ENCODE measurements at regions not wholly inside any gene's neighbourhood (a gene's known extent, or its start where the extent isn't known, plus 50 kb on each side); places are given as distances from the start of the nearest gene placed in this dataset.
"Not testable (repeated sequence)": the region's sequence is repeated elsewhere in the genome, so short reads cannot be mapped to it uniquely, and the experiment has no call there.

DNA sequence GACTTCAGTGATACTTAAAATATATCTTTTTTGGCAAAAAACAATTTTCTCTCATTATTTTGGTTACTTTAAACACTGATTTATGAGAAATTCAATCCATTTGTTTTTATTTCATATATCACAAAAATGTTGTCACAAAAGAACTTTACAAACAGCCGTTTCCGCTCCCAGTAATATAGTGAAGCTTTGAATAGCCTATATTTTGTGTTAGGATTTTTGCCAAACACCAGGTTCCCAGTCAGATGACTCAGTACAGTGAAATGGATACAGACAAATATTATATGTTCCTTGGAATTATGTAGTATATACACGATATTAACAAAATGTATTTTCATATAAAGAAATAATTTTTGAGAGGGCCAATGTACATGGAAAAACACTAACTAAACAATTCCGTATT, 411.1 kb downstream of the CCER1 start:
- H3K27ac ChIP-seq (ENCODE audit: low read length), result no peak overlapping the region
- H3K4me3 ChIP-seq (ENCODE audit: low read length), result no peak overlapping the region
- no peaks in the 10 kb centered on the region for H3K4me1 ChIP-seq (ENCODE audit: control insufficient read depth, insufficient read depth, low read length)
- ATAC-seq (no peak), DNase-seq (no peak)
- intact Hi-C loops (cut with DNase I), result no loop called here
- H3K9me3 ChIP-seq (ENCODE audit: control insufficient read depth, low read length), result no peaks in the 10 kb centered on the region
- H3K27me3 ChIP-seq (ENCODE audit: control insufficient read depth, insufficient read depth), result no peaks in the 10 kb centered on the region
- 75% methylated on average over 4 of the region's 4 CpGs for WGBS

DNA sequence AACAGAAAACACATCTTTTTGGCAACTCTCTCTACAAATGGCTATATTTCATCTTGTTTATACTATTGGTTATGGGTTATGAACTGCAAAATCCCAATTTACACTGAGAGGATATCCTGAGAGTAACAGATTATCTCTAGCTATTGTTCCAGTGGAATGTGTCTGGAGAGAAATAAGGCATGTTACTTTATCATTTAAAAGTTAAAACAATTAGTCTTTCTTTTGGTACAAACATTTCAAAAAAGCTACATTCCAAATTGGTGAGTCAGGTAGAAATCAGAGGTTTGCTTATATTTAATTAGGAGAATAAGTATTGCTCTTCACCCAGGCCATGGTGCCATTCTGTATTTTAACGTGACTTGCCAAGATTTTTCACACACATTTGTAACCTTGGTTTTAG, 411.6 kb downstream of the CCER1 start:
- no peaks in the 10 kb centered on the region for H3K4me1 ChIP-seq (ENCODE audit: control insufficient read depth, insufficient read depth, low read length)
- DNase-seq (no peak), ATAC-seq (no peak)
- H3K27ac ChIP-seq (ENCODE audit: low read length), result no peak overlapping the region
- H3K27me3 ChIP-seq (ENCODE audit: control insufficient read depth, insufficient read depth), result no peaks in the 10 kb centered on the region
- no peaks in the 10 kb centered on the region for H3K9me3 ChIP-seq (ENCODE audit: control insufficient read depth, low read length)
- H3K4me3 ChIP-seq (ENCODE audit: low read length), result no peak overlapping the region
- 46% methylated on average over 1 of the region's 1 CpG for WGBS
- intact Hi-C loops (cut with DNase I), result no loop called here

DNA sequence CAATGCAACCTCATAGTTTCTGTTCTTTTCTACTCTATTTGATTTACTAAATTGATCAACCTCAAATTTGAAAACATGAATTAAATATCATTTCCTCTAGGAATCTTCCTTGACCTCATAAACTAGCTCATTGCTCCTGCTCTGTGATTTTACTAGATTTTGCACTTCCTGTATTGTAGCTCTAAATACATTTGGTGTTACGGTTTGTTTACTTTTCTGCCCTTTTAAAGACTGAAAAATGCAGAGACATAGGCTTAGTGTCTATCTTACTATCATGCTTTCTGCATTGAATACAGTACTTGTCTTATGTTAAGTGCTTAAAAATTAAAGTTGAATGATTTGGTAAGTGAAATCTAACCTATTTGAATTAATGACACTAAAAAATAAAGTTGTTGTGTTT, 412.1 kb downstream of the CCER1 start:
- H3K9me3 ChIP-seq (ENCODE audit: control insufficient read depth, low read length); H3K4me1 ChIP-seq (ENCODE audit: control insufficient read depth, insufficient read depth, low read length); DNase-seq; intact Hi-C loops (cut with DNase I); H3K4me3 ChIP-seq (ENCODE audit: low read length); ATAC-seq; H3K27ac ChIP-seq (ENCODE audit: low read length); H3K27me3 ChIP-seq (ENCODE audit: control insufficient read depth, insufficient read depth): not testable (repeated sequence)
- no CpG with 5 or more reads among the region's 1 CpG for WGBS

DNA sequence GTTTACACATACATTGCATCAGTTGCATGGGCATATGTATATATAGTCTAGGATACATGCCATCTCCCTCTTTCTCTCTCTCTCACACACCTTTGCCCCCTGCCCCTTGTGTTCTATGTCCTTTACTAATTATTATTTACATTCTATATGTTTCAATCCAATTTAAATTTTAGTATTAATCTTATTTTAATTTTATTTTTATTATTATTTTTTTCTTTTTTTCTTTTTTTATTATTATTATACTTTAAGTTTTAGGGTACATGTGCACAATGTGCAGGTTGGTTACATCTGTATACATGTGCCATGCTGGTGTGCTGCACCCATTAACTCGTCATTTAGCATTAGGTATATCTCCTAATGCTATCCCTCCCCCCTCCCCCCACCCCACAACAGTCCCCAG, 421.1 kb downstream of the CCER1 start:
- H3K27ac ChIP-seq (ENCODE audit: low read length); H3K4me1 ChIP-seq (ENCODE audit: control insufficient read depth, insufficient read depth, low read length); H3K9me3 ChIP-seq (ENCODE audit: control insufficient read depth, low read length); H3K27me3 ChIP-seq (ENCODE audit: control insufficient read depth, insufficient read depth); DNase-seq; intact Hi-C loops (cut with DNase I); H3K4me3 ChIP-seq (ENCODE audit: low read length); ATAC-seq: not testable (repeated sequence)
- 91% methylated on average over 1 of the region's 1 CpG for WGBS

DNA sequence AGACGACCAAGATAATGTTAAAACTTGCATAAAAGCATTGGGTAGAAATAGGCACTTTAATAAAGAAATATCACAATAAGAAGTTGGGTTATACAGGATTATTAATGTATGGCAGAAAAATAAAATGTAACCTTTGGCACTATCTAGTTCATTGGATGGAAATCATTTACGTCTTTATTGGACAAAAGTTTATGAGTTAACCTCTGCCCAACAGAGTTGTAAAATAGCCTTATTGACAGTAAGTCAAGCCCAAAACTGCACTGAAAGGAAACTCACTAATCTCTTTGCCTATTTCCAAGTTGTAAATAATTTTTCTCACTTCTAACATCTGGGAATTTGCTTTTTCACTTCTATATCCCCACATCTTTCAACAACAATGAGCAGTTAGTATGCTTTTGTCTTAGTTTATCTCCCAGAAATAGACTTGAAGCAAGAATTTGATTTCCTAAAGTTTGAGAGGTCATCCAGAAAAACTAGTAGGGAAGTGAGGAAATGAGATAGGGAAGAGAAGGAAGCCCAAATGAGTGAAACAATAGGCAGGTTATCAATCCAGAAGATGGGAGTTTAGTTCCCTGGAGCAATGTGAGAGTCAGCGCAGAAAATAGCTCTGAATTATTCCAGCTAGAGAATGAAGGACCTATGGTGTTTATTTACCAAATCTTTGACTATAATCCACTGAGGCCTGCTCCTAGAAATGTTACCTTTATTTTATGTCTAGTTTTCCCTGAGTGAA, 434.8 kb downstream of the CCER1 start:
- no peak overlapping the region for H3K27ac ChIP-seq (ENCODE audit: low read length)
- H3K4me3 ChIP-seq (ENCODE audit: low read length), result no peak overlapping the region
- ATAC-seq (no peak), DNase-seq (no peak)
- H3K9me3 ChIP-seq (ENCODE audit: control insufficient read depth, low read length), result no peaks in the 10 kb centered on the region
- no peaks in the 10 kb centered on the region for H3K27me3 ChIP-seq (ENCODE audit: control insufficient read depth, insufficient read depth)
- no peaks in the 10 kb centered on the region for H3K4me1 ChIP-seq (ENCODE audit: control insufficient read depth, insufficient read depth, low read length)
- intact Hi-C loops (cut with DNase I), result no loop called here
- WGBS, result 40% methylated on average over 3 of the region's 3 CpGs

DNA sequence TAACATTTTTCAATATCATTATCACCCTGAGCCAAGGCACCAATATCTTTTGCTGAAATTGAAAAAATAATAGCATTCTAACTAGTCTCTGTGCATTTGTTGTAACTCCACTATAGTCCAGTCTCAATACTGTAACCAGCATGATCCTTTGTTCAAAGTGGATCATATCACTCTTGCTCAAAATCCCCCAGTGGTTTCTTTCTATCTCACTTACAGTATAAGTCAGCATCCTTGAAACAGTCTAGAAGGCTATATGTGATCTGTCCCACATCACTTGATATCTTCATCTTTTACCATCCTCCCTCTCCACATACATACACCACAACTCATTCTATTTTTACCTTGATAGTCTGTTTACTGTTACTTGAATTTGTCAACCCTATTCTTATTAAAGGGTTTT, 435.7 kb downstream of the CCER1 start:
- Histone ChIP-seq H3K27ac (ENCODE audit: low read length) (no peak overlapping the region), H3K4me3 (ENCODE audit: low read length) (no peak overlapping the region), H3K4me1 (ENCODE audit: control insufficient read depth, insufficient read depth, low read length) (no peaks in the 10 kb centered on the region), H3K9me3 (ENCODE audit: control insufficient read depth, low read length) (no peaks in the 10 kb centered on the region), H3K27me3 (ENCODE audit: control insufficient read depth, insufficient read depth) (no peaks in the 10 kb centered on the region)
- ATAC-seq (no peak), DNase-seq (no peak)
- intact Hi-C loops (cut with DNase I), result no loop called here

DNA sequence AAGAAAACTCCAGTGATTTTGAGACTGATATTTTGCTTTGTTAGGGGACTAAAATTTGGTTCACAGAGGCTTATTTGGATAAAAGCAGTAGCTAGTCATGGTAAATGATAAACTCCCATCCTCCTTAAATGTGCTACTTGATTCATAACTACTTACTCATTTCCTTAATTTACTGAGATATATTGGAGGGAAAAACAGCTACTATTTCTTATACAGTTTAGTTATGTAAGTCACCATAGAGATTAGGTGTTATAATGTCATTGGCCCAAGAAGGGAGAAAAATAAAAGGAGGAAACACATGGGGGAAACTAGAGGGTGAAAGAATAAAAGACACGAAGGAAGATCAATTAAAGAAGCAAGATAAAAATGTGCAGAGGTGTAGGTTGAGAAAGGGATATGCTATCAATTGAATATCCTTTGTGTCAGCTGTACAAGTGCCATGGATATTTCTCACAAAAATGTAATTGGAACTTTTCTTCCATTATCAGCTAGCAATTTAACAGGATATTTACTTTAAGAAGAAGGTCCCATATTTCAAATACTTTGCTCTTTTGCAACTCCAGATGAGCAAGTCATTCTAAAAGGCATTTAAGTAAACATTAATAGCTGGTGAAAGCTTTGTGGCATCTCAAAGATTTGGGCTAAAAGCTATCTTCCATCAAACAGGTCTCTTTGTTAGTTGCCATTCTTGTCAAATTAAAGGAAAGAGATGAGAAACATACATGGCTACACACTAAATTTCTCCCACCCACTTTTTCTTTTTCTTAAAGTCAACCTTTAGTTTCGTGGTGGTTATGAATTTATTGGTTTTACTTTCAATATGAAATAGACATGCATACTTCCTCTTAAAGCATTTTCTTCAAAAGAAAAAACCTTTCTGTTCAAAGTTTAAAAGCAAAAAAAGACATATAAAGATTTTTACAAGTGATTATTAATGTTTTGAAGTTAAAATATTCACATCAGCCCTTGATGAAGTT, 439.5 kb downstream of the CCER1 start:
- intact Hi-C loops (cut with DNase I), result no loop called here
- 71% methylated on average over 2 of the region's 2 CpGs for WGBS
- Histone ChIP-seq H3K4me3 (ENCODE audit: low read length) (no peak overlapping the region), H3K4me1 (ENCODE audit: control insufficient read depth, insufficient read depth, low read length) (no peaks in the 10 kb centered on the region), H3K9me3 (ENCODE audit: control insufficient read depth, low read length) (no peaks in the 10 kb centered on the region), H3K27ac (ENCODE audit: low read length) (no peak overlapping the region), H3K27me3 (ENCODE audit: control insufficient read depth, insufficient read depth) (no peaks in the 10 kb centered on the region)
- DNase-seq (no peak), ATAC-seq (no peak)

DNA sequence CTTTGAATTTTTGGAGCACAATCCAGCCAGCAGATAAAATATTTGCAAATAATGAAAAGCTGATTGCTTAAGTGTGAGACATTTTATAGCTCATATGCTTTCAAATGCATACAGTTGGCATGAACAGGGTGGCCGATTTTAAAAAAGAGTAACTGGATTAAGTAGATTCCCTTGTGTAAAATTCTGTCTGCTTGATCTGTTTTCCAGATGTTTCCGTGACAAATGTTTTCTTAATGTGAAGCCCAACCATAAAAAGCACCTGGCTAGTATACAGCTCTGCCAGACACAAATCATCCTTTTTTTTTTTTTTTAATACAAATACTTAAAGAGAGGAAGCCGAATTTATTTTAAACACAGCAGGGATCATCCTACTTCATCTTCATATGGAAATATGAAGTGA, 440.7 kb downstream of the CCER1 start:
- Histone ChIP-seq H3K4me3 (ENCODE audit: low read length) (no peak overlapping the region), H3K27ac (ENCODE audit: low read length) (no peak overlapping the region), H3K27me3 (ENCODE audit: control insufficient read depth, insufficient read depth) (no peaks in the 10 kb centered on the region), H3K9me3 (ENCODE audit: control insufficient read depth, low read length) (no peaks in the 10 kb centered on the region), H3K4me1 (ENCODE audit: control insufficient read depth, insufficient read depth, low read length) (no peaks in the 10 kb centered on the region)
- WGBS, result 30% methylated on average over 3 of the region's 3 CpGs
- ATAC-seq, result no peak
- intact Hi-C loops (cut with DNase I), result no loop called here
- DNase-seq, result no peak

DNA sequence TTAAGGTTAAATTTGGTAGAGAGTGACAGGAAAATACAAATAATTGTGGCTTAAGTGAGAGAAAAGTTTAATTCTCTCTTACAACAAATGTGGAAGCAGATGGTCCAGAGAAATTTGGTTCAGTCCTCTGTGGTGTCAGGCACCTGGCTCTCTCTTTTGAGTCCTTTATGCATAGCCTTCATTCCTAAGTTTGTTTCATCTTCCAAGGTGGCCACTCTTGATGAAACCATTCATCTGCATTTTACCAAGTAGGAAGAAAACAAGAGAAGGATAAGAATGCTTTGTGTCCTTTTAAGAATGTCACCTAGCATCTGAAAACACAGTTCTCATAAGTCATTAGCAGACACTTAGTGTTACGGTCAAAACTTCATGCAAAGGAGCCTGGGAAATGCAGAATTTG, 442.5 kb downstream of the CCER1 start:
- H3K27me3 ChIP-seq (ENCODE audit: control insufficient read depth, insufficient read depth), result no peaks in the 10 kb centered on the region
- no peak for ATAC-seq
- intact Hi-C loops (cut with DNase I), result no loop called here
- WGBS, result 87% methylated on average over 1 of the region's 1 CpG
- H3K4me3 ChIP-seq (ENCODE audit: low read length), result no peak overlapping the region
- H3K4me1 ChIP-seq (ENCODE audit: control insufficient read depth, insufficient read depth, low read length), result no peaks in the 10 kb centered on the region
- no peak for DNase-seq
- H3K9me3 ChIP-seq (ENCODE audit: control insufficient read depth, low read length), result no peaks in the 10 kb centered on the region
- H3K27ac ChIP-seq (ENCODE audit: low read length), result no peak overlapping the region

DNA sequence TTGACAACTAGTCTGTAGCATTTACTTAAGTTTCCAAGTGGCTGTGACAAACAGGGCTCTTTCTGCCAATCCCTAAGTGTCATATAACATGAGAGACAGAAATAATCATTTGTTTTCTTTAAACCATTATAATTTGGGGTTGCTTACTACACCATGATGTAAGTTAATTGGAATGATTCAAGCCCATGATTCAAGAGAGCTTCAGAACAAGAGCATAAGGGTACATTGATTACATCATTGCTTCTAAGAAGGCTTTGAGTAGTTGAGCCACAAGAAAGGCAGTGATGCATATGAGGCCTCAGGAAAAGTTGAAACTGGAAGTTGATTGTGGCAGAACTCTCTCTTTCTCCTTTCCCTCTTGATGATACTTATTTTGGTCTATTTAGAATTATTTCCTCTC, 444.0 kb downstream of the CCER1 start:
- DNase-seq (no peak), ATAC-seq (no peak)
- no peak overlapping the region for H3K4me3 ChIP-seq (ENCODE audit: low read length)
- H3K27ac ChIP-seq (ENCODE audit: low read length), result no peak overlapping the region
- no peaks in the 10 kb centered on the region for H3K4me1 ChIP-seq (ENCODE audit: control insufficient read depth, insufficient read depth, low read length)
- no peaks in the 10 kb centered on the region for H3K27me3 ChIP-seq (ENCODE audit: control insufficient read depth, insufficient read depth)
- intact Hi-C loops (cut with DNase I), result no loop called here
- no peaks in the 10 kb centered on the region for H3K9me3 ChIP-seq (ENCODE audit: control insufficient read depth, low read length)

DNA sequence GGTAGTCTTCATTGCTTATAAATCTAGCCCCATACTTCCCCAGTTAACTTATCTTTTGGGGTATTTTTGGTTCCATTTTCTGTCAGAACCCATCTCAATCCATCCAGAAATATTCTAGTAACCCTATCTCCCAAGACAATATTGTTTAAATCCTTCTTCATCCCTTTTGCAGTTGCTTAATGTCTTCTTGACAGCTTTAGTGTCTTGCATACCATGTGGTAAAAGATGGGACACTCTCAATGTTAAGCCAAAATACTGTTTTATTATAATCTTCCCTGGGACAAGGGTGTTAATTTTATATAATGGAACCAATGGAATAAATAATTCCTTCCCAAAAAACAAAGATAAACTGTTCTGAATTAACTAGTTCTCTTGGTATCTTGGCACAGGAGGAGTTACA, 450.2 kb downstream of the CCER1 start:
- H3K27ac ChIP-seq (ENCODE audit: low read length), result no peak overlapping the region
- H3K4me3 ChIP-seq (ENCODE audit: low read length), result no peak overlapping the region
- no peaks in the 10 kb centered on the region for H3K9me3 ChIP-seq (ENCODE audit: control insufficient read depth, low read length)
- no peaks in the 10 kb centered on the region for H3K27me3 ChIP-seq (ENCODE audit: control insufficient read depth, insufficient read depth)
- DNase-seq, result no peak
- no peaks in the 10 kb centered on the region for H3K4me1 ChIP-seq (ENCODE audit: control insufficient read depth, insufficient read depth, low read length)
- intact Hi-C loops (cut with DNase I), result no loop called here
- ATAC-seq, result no peak
